GM06990 (cell line): ENCODE measurements at regions not wholly inside any gene's neighbourhood (a gene's known extent, or its start where the extent isn't known, plus 50 kb on each side); places are given as distances from the start of the nearest gene placed in this dataset.

ENCODE experiments used
- DNase-seq: peaks from one replicate; pipeline ENCODE4 v3.0.0-alpha.2; 2011; ENCODE audit not compliant: insufficient read length; ENCODE audit errors: extremely low read depth
- H3K27me3 ChIP-seq: replicated peaks from 2 replicates; pipeline ENCODE4 v1.6.0; 2011; ENCODE audit warnings: low read length; ENCODE audit not compliant: control insufficient read depth, insufficient read depth
- H3K36me3 ChIP-seq: 2 replicates; pipeline ENCODE4 v1.5.1; 2011; ENCODE audit warnings: low read length; ENCODE audit not compliant: control insufficient read depth, insufficient read depth
- H3K4me3 ChIP-seq: replicated peaks from 2 replicates; pipeline ENCODE4 v1.5.1; 2011; ENCODE audit warnings: low read depth, mild to moderate bottlenecking, control low read depth, low read length
- TF ChIP-seq, protein P1 (sequence below): IDR thresholded peaks from 2 replicates; pipeline ENCODE4 v1.5.1; 2011; ENCODE audit warnings: low read length, control low read depth, mild to moderate bottlenecking, inconsistent platforms; ENCODE audit not compliant: insufficient read depth, poor library complexity, severe bottlenecking

DNA sequence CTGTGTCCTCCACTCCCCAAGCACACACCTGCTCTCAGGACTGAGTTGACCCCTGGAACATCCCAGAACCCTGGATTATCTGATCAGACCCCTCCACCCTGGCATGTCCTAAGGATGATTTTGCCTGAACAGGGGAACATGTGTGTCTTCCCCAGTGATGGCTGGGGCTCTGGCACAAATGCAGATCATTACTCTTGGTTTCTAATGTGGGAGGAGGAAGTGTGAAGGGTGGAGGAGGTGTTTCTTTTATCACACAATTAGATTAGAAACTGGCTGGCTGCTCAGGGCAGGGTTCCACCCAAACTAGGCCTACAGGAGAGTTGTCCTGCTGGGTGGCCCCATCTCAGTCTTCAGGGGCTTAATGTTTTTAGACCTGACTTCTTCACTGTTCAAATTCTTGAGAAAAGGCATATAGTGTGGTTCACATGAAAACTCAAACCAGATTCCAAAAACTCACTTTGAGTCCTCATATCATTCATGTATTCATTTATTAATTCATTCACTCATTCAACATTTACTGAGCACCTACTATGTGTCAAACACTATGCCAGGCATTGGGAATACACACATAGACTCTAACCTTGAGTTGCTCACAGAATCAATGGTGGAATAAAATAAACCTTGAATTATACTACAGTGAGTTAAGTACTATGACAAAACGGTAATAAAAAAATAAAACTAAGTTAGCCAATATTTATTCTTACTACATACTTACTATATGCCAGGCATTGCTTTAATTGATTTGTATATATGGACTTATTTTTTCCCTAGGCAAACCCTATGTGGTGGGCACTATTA, 221.8 kb upstream of the JUN start:
- peak; percentile 44 for DNase-seq
- no peaks in the 10 kb centered on the region for H3K36me3 ChIP-seq
- no peak overlapping the region for H3K4me3 ChIP-seq
- TF ChIP-seq, protein P1, sequence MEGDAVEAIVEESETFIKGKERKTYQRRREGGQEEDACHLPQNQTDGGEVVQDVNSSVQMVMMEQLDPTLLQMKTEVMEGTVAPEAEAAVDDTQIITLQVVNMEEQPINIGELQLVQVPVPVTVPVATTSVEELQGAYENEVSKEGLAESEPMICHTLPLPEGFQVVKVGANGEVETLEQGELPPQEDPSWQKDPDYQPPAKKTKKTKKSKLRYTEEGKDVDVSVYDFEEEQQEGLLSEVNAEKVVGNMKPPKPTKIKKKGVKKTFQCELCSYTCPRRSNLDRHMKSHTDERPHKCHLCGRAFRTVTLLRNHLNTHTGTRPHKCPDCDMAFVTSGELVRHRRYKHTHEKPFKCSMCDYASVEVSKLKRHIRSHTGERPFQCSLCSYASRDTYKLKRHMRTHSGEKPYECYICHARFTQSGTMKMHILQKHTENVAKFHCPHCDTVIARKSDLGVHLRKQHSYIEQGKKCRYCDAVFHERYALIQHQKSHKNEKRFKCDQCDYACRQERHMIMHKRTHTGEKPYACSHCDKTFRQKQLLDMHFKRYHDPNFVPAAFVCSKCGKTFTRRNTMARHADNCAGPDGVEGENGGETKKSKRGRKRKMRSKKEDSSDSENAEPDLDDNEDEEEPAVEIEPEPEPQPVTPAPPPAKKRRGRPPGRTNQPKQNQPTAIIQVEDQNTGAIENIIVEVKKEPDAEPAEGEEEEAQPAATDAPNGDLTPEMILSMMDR = no peak
- H3K27me3 ChIP-seq = no peaks in the 10 kb centered on the region

DNA sequence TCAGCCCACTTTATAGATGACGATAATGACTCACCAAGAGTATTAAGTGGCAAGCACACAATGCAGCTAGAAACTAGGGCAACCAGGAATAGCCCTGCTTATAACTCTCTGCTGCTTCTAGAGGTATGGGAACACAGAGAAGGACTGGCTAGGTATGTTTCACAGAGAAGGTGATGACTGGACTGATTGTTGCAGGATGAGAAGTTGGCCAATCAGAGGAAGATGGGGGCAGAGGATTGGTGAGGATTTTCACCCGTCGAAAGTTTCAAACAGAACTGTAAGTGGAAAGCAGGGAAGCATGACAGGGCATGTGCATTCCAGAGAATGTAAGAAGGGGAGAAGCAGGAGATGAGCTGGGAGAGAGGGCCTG, 222.4 kb upstream of the JUN start:
- H3K36me3 ChIP-seq = no peaks in the 10 kb centered on the region
- TF ChIP-seq, protein P1 = no peak

GRCh38 chr1:59006932-59007331, 223.1 kb upstream of the JUN start:
- no peak for DNase-seq
- H3K4me3 ChIP-seq = no peak overlapping the region
- H3K27me3 ChIP-seq = no peaks in the 10 kb centered on the region
- no peaks in the 10 kb centered on the region for H3K36me3 ChIP-seq
- TF ChIP-seq, protein P1 = no peak

More for the DNA sequence above, 222.4 kb upstream of the JUN start:
- no peak overlapping the region for H3K4me3 ChIP-seq
- no peaks in the 10 kb centered on the region for H3K27me3 ChIP-seq
- no peak for DNase-seq

DNA sequence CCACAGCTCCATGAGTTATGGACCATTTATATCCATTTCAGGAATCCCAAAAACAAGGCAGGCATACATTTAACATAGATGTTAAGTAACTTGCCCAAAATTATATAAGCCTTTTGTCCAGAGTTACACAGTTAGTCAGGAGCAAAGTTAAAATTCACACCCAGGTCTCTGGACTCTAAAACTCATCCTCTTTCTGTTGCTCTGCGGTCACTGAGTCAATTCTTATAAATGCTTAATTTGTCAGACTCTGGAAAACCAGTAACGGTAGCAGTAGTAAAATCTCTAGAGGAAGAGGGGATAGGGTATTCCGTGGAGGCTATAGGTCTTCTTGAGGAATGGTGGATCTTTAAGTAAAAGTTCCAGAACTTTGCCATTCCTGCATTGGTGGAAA, 223.6 kb upstream of the JUN start:
- no peak for DNase-seq
- TF ChIP-seq, protein P1 = no peak
- no peaks in the 10 kb centered on the region for H3K36me3 ChIP-seq
- H3K4me3 ChIP-seq = peak overlapping the region; percentile 11
- no peaks in the 10 kb centered on the region for H3K27me3 ChIP-seq

DNA sequence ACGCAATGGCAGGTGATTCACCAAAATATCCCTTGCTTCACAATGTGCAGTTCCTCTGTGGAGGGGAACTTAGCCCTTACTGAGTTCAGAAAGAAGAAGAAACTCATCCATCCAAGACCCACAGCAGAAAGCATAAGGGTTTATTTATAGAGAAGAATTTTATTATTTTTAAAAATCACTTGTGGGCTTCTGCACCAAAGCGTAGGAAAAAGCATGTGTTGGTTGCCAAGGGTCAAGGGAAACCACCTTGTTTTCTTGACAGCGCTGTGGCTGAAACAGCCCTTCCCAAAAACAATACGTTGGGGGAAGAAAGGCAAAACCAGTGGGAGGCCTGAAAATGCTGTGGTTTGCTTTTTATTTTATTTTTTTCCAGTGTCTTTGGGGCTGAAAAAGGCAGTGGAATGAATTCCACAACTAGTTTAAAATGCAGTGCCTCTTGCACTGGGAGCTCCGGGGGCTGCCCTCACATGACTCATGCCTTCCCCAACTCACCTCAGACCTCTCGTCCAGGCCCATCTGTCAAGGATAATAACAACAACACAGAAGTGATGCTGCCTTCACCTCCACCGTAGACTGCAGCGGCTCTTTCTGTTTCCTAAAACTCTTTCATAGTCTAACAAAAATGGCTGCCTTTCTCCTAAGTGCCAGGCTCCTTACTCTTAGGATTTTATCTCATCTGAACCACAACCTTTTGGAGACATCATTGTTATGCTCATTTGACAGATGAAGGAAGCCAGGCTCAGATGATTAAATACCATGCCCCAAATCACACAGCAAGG, 224.2 kb upstream of the JUN start:
- DNase-seq = peak; percentile 34
- TF ChIP-seq, protein P1 = no peak
- H3K4me3 ChIP-seq = peak overlapping the region; percentile 11

More for the DNA sequence above, 224.2 kb upstream of the JUN start:
- H3K36me3 ChIP-seq = no peaks in the 10 kb centered on the region
- no peaks in the 10 kb centered on the region for H3K27me3 ChIP-seq
